H1 (cell line): ENCODE measurements at regions not wholly inside any gene's neighbourhood (a gene's known extent, or its start where the extent isn't known, plus 50 kb on each side); places are given as distances from the start of the nearest gene placed in this dataset.

Source experiments
- CTCF ChIA-PET: fragments of 300-600 bp; sonication (Branson Sonifier 250); formaldehyde crosslinking; loops from one replicate; lab custom pipeline; 2021; ENCODE audit not compliant: partially characterized antibody; lab: Charles Lee
- POLR2A ChIA-PET: fragments of 300-600 bp; sonication (Branson Sonifier 250); formaldehyde crosslinking; loops from one replicate; lab custom pipeline; 2021; ENCODE audit warnings: inconsistent platforms; ENCODE audit not compliant: partially characterized antibody; lab: Charles Lee
- DNase-seq, 2 experiments: peaks; one replicate each; pipeline versions ENCODE4 v3.0.0 to v3.0.0-alpha.2; 2010 to 2022; ENCODE audit warnings: low spot score in 2 of 2, low read depth in 1 of 2, mixed read lengths in 1 of 2
- FAIRE-seq: peaks from 2 replicates; lab custom pipeline; 2011; peaks lifted over from hg19 to GRCh38; lab: Jason Lieb, UNC
- H2AFZ ChIP-seq: 2 replicates; pipeline ENCODE4 v1.8.1; 2012; ENCODE audit warnings: low read length, inconsistent platforms
- H2AK5ac ChIP-seq: 2 replicates; pipeline ENCODE4 v1.6.1; 2013; ENCODE audit warnings: low read depth, low read length
- H2BK120ac ChIP-seq: replicated peaks from 2 replicates; pipeline ENCODE3; 2013; ENCODE audit warnings: low read depth, low read length, inconsistent platforms
- H2BK12ac ChIP-seq: 2 replicates; pipeline ENCODE4 v1.6.1; 2013; ENCODE audit warnings: low read depth, low read length
- H2BK15ac ChIP-seq: 2 replicates; pipeline ENCODE4 v1.6.1; 2013; ENCODE audit warnings: low read length
- H2BK20ac ChIP-seq: 2 replicates; pipeline ENCODE4 v1.6.1; 2013; ENCODE audit warnings: low read length
- H2BK5ac ChIP-seq: 2 replicates; pipeline ENCODE4 v1.6.1; 2013; ENCODE audit warnings: low read depth, low read length
- H3K14ac ChIP-seq: 2 replicates; pipeline ENCODE4 v1.6.1; 2013; ENCODE audit warnings: inconsistent platforms; ENCODE audit not compliant: insufficient read length
- H3K18ac ChIP-seq: 2 replicates; pipeline ENCODE4 v1.6.1; 2013; ENCODE audit warnings: low read length; ENCODE audit errors: extremely low read depth
- H3K23ac ChIP-seq: 2 replicates; pipeline ENCODE4 v1.6.1; 2013; ENCODE audit warnings: inconsistent platforms; ENCODE audit not compliant: insufficient read length
- H3K23me2 ChIP-seq: 2 replicates; pipeline ENCODE4 v1.6.1; 2013; ENCODE audit warnings: low read depth, low read length
- H3K27ac ChIP-seq: 2 replicates; pipeline ENCODE4 v1.6.1; 2011; ENCODE audit warnings: low read depth, low read length, inconsistent platforms
- H3K27me3 ChIP-seq, 4 experiments: replicated peaks in 1 of 4; 1 replicate in 1 of 4; 2 replicates in 3 of 4; pipeline versions ENCODE4 v1.6.1 to v1.8.1; 2011 to 2013; ENCODE audit warnings: low read length in 3 of 4, mild to moderate bottlenecking in 3 of 4, inconsistent platforms in 2 of 4, mixed read lengths in 2 of 4, moderate library complexity in 1 of 4; ENCODE audit not compliant: control insufficient read depth in 3 of 4, insufficient read depth in 3 of 4; ENCODE audit errors: extremely low read depth in 1 of 4
- H3K36me3 ChIP-seq, 4 experiments: 2 replicates each; pipeline versions ENCODE4 v1.6.1 to v1.8.1; 2011 to 2013; ENCODE audit warnings: mild to moderate bottlenecking in 4 of 4, low read length in 3 of 4, moderate library complexity in 2 of 4, control low read depth in 1 of 4, inconsistent platforms in 1 of 4; ENCODE audit not compliant: insufficient read depth in 4 of 4, control insufficient read depth in 2 of 4
- H3K4ac ChIP-seq: replicated peaks from 2 replicates; pipeline ENCODE3; 2013; ENCODE audit warnings: low read length, low read depth, mixed read lengths, inconsistent platforms; ENCODE audit not compliant: insufficient read length
- H3K4me1 ChIP-seq, 4 experiments: replicated peaks in 1 of 4; 1 replicate in 1 of 4; 2 replicates in 3 of 4; pipeline versions ENCODE4 v1.6.1 to v1.8.1; 2011 to 2013; ENCODE audit warnings: low read length in 3 of 4, inconsistent platforms in 2 of 4, mixed read lengths in 1 of 4; ENCODE audit not compliant: insufficient read depth in 4 of 4, control insufficient read depth in 3 of 4
- H3K4me2 ChIP-seq, 2 experiments: 2 replicates each; pipeline versions ENCODE4 v1.6.1 to v1.8.1; 2011 to 2013; ENCODE audit warnings: low read depth in 2 of 2, low read length in 2 of 2, control low read depth in 1 of 2, inconsistent platforms in 1 of 2, mild to moderate bottlenecking in 1 of 2; ENCODE audit not compliant: insufficient read depth in 1 of 2
- H3K4me3 ChIP-seq, 4 experiments: fragments of 200-600, 300-600 bp in 1 of 4; sonication (generic), shearing (Covaris generic), sonication (Bioruptor Twin) in 1 of 4; 2 replicates each; pipeline versions ENCODE4 v1.5.1 to v1.8.1; 2011 to 2016; ENCODE audit warnings: low read length in 4 of 4, low read depth in 3 of 4, control low read depth in 2 of 4, inconsistent platforms in 2 of 4, mild to moderate bottlenecking in 2 of 4, mixed read lengths in 1 of 4, moderate library complexity in 1 of 4; ENCODE audit not compliant: insufficient read depth in 2 of 4; ENCODE audit errors: extremely low read depth in 1 of 4
- H3K56ac ChIP-seq: replicated peaks from 2 replicates; pipeline ENCODE3; 2013; ENCODE audit warnings: low read depth, mild to moderate bottlenecking, mixed read lengths, low read length, inconsistent platforms; ENCODE audit not compliant: insufficient read length
- H3K79me1 ChIP-seq: 2 replicates; pipeline ENCODE4 v1.6.1; 2013; ENCODE audit warnings: low read depth, low read length, control low read depth
- H3K79me2 ChIP-seq, 2 experiments: 2 replicates each; pipeline versions ENCODE4 v1.6.1 to v1.8.1; 2012 to 2013; ENCODE audit warnings: low read length in 2 of 2, mild to moderate bottlenecking in 2 of 2, inconsistent platforms in 1 of 2; ENCODE audit not compliant: insufficient read depth in 2 of 2, control insufficient read depth in 1 of 2
- H3K9ac ChIP-seq, 4 experiments: replicated peaks in 1 of 4; 1 replicate in 1 of 4; 2 replicates in 3 of 4; pipeline versions ENCODE4 v1.6.1 to v1.8.1; 2011 to 2013; ENCODE audit warnings: low read depth in 3 of 4, low read length in 3 of 4, control low read depth in 2 of 4, mild to moderate bottlenecking in 2 of 4, moderate library complexity in 2 of 4, inconsistent platforms in 1 of 4; ENCODE audit errors: extremely low read depth in 1 of 4
- H3K9me3 ChIP-seq, 2 experiments: 2 replicates each; pipeline versions ENCODE4 v1.6.1 to v1.8.1; 2012 to 2013; ENCODE audit warnings: mild to moderate bottlenecking in 2 of 2, moderate library complexity in 2 of 2, control low read depth in 1 of 2, inconsistent platforms in 1 of 2, low read depth in 1 of 2, low read length in 1 of 2, mixed read lengths in 1 of 2; ENCODE audit not compliant: insufficient read depth in 2 of 2
- H4K20me1 ChIP-seq, 2 experiments: replicated peaks in 1 of 2; 2 replicates each; pipeline versions ENCODE3 to v1.8.1; 2011 to 2013; ENCODE audit warnings: inconsistent platforms in 2 of 2, low read length in 2 of 2, mild to moderate bottlenecking in 1 of 2; ENCODE audit not compliant: insufficient read depth in 2 of 2, control insufficient read depth in 1 of 2
- H4K5ac ChIP-seq: 2 replicates; pipeline ENCODE4 v1.6.1; 2013; ENCODE audit warnings: low read length, low read depth, mixed read lengths, inconsistent platforms; ENCODE audit not compliant: insufficient read length
- H4K8ac ChIP-seq: 2 replicates; pipeline ENCODE4 v1.8.0; 2013; ENCODE audit warnings: mild to moderate bottlenecking, moderate library complexity, low read length, inconsistent platforms; ENCODE audit not compliant: insufficient read depth; ENCODE audit errors: extremely low read depth
- H4K91ac ChIP-seq: replicated peaks from 2 replicates; pipeline ENCODE3; 2013; ENCODE audit warnings: low read length, mixed read lengths, inconsistent platforms; ENCODE audit not compliant: insufficient read length
- CTCF ChIP-seq, 3 experiments: IDR thresholded peaks; 1 replicate in 2 of 3; 2 replicates in 1 of 3; pipeline versions ENCODE4 v1.5.1 to v1.6.1; 2011; ENCODE audit warnings: low read length in 3 of 3, mild to moderate bottlenecking in 3 of 3, inconsistent platforms in 2 of 3, low read depth in 1 of 3, moderate library complexity in 1 of 3; ENCODE audit not compliant: insufficient read depth in 1 of 3; ENCODE audit errors: control extremely low read depth in 1 of 3
- JUN ChIP-seq: IDR thresholded peaks from 2 replicates; pipeline ENCODE4 v1.6.1; 2011; ENCODE audit warnings: low read depth, mild to moderate bottlenecking, improper control_type of control experiment, low read length
- KDM5A ChIP-seq: fragments of 200-600 bp; IDR thresholded peaks from 2 replicates; pipeline ENCODE4 v1.7.1; 2012; ENCODE audit warnings: mild to moderate bottlenecking, low read length, inconsistent platforms, mixed read lengths
- NANOG ChIP-seq: IDR thresholded peaks from 2 replicates; pipeline ENCODE4 v1.6.1; 2011; ENCODE audit warnings: low read length, low read depth, mild to moderate bottlenecking, inconsistent platforms; ENCODE audit not compliant: insufficient read depth, poor library complexity, severe bottlenecking
- POLR2AphosphoS5 ChIP-seq: IDR thresholded peaks from 2 replicates; pipeline ENCODE4 v1.6.1; 2011; ENCODE audit warnings: low read depth, low read length
- POU5F1 ChIP-seq: IDR thresholded peaks from 2 replicates; pipeline ENCODE4 v1.6.1; 2011; ENCODE audit warnings: low read depth, mild to moderate bottlenecking, low read length, moderate library complexity
- RBBP5 ChIP-seq: IDR thresholded peaks from 2 replicates; pipeline ENCODE4 v1.7.1; 2012; ENCODE audit warnings: low read depth, mild to moderate bottlenecking, inconsistent platforms, low read length, moderate library complexity, borderline replicate concordance
- SIN3A ChIP-seq, 2 experiments: IDR thresholded peaks in 1 of 2; conservative IDR thresholded peaks in 1 of 2; 2 replicates each; pipeline ENCODE4 v1.6.1; 2011 to 2012; ENCODE audit warnings: low read length in 2 of 2, improper control_type of control experiment in 1 of 2, low read depth in 1 of 2, mild to moderate bottlenecking in 1 of 2
- SIRT6 ChIP-seq: IDR thresholded peaks from one replicate; pipeline ENCODE4 v1.7.1; 2012; ENCODE audit warnings: low read length, inconsistent platforms
- SIX5 ChIP-seq: IDR thresholded peaks from 2 replicates; pipeline ENCODE4 v1.6.1; 2011; ENCODE audit warnings: mild to moderate bottlenecking, low read depth, low read length
- TEAD4 ChIP-seq: IDR thresholded peaks from 2 replicates; pipeline ENCODE4 v1.6.1; 2012; ENCODE audit warnings: low read depth, low read length, inconsistent platforms, mixed read lengths
- WGBS, 2 experiments: shearing (Covaris generic) in 1 of 2; methylation state at CpG; one replicate each; pipeline versions ENCODE4 v1.1.6 to v1.1.7; 2013 to 2015; ENCODE audit warnings: low lambda C conversion rate in 2 of 2, mixed read lengths in 2 of 2, inconsistent platforms in 1 of 2, low coverage in 1 of 2, missing lambda C conversion rate in 1 of 2; ENCODE audit not compliant: insufficient replicate concordance in 2 of 2, insufficient coverage in 1 of 2, insufficient read length in 1 of 2; ENCODE audit errors: extremely low coverage in 1 of 2, missing lambda C conversion rate in 1 of 2; 5-methylcytosine and 5-hydroxymethylcytosine counted together

- Histone ChIP-seq H2BK20ac (no peak overlapping the region), H3K79me2 (no peaks in the 10 kb centered on the region), H2BK15ac (no peak overlapping the region), H3K56ac (no peak overlapping the region), H2BK12ac (no peak overlapping the region), H3K14ac (no peak overlapping the region), H3K27me3 (no peaks in the 10 kb centered on the region), H3K27ac (no peak overlapping the region), H4K91ac (no peak overlapping the region), H3K9ac (no peak overlapping the region), H3K4me2 (no peak overlapping the region), H2BK120ac (no peak overlapping the region), H4K20me1 (no peaks in the 10 kb centered on the region), H3K4me1 (peaks cover 0 to 2% (median 0%) of the 10 kb centered on the region in 4 experiments; a peak in 1 of 7 replicates), H3K4ac (no peak overlapping the region), H3K18ac (no peak overlapping the region), H3K79me1 (no peaks in the 10 kb centered on the region), H3K36me3 (no peaks in the 10 kb centered on the region), H3K9me3 (no peaks in the 10 kb centered on the region), H2BK5ac (no peak overlapping the region), H4K8ac (no peak overlapping the region), H3K4me3 (no peak overlapping the region), H2AFZ (no peak overlapping the region), H3K23me2 (no peaks in the 10 kb centered on the region), H2AK5ac (no peak overlapping the region), H4K5ac (no peak overlapping the region), H3K23ac (no peak overlapping the region)
- POLR2A ChIA-PET: no interaction called here
- CTCF ChIA-PET: no interaction called here
- DNase-seq (no peak), FAIRE-seq (no peak)
- 94% methylated on average over 1 of the region's 1 CpG; no CpG with 5 or more reads in 1 of the 2 experiments for WGBS, 2 experiments
- TF ChIP-seq TEAD4 (no peak), SIN3A (conservative IDR thresholded peaks at IDR 0.05 in 1 of 2, IDR thresholded peaks at IDR 0.05 in 1 of 2; ENCODE audit: low read depth in 1 of 2, low read length in 2 of 2) (no peak), NANOG (no peak), SIX5 (no peak), RBBP5 (no peak), POLR2AphosphoS5 (no peak), JUN (no peak), POU5F1 (no peak), CTCF (IDR thresholded peaks at IDR 0.05; ENCODE audit: control extremely low read depth in 1 of 3, insufficient read depth in 1 of 3, low read depth in 1 of 3, low read length in 3 of 3) (no peak), SIRT6 (no peak), KDM5A (no peak)
Observed at GRCh38 chr15:35680951-35681350, 135.0 kb upstream of the DPH6 start.
